Ascending aorta (tissue), 2 donors: ENCODE measurements at regions not wholly inside any gene's neighbourhood (a gene's known extent, or its start where the extent isn't known, plus 50 kb on each side); places are given as distances from the start of the nearest gene placed in this dataset.

ENCODE experiments used
- DNase-seq, 2 donors: peaks; one replicate each; pipeline ENCODE4 v3.0.0-alpha.2; 2019; ENCODE audit warnings: low spot score in 2 of 2
- H3K27ac ChIP-seq, 2 donors: fragments of 200-600 bp; sonication (generic); one replicate each; pipeline ENCODE4 v1.5.1; 2016 to 2017; ENCODE audit warnings: mild to moderate bottlenecking in 1 of 2
- H3K27me3 ChIP-seq: fragments of 200-600 bp; sonication (generic); one replicate; pipeline ENCODE4 v1.5.1; 2017
- H3K36me3 ChIP-seq, 2 donors: fragments of 200-600 bp; sonication (generic); one replicate each; pipeline ENCODE4 v1.5.1; 2016
- H3K4me1 ChIP-seq, 2 donors: fragments of 200-600 bp; sonication (generic); one replicate each; pipeline ENCODE4 v1.5.1; 2016 to 2017; ENCODE audit warnings: mild to moderate bottlenecking in 1 of 2
- H3K4me3 ChIP-seq, 2 donors: fragments of 200-600 bp; sonication (generic); one replicate each; pipeline ENCODE4 v1.5.1; 2016 to 2017; ENCODE audit warnings: mild to moderate bottlenecking in 1 of 2
- H3K9me3 ChIP-seq, 2 donors: fragments of 200-600 bp; sonication (generic); one replicate each; pipeline ENCODE4 v1.5.1; 2016
- CTCF ChIP-seq, 3 experiments: fragments of 200-600 bp in 2 of 3; fragments of 450-650 bp in 1 of 3; sonication (generic) in 2 of 3; IDR thresholded peaks; one replicate each; pipeline ENCODE4 v1.5.1; 2016 to 2019; ENCODE audit warnings: antibody characterized with exemption in 3 of 3, mild to moderate bottlenecking in 1 of 3, moderate library complexity in 1 of 3
- intact Hi-C: fragments of 100-400 bp; cut with DNase I; formaldehyde crosslinking; loops from one replicate; pipeline ENCODE4 v1.15.1; 2023

GRCh38 chr2:144268036-144268678 lies 251.8 kb downstream of the ZEB2 start:
- no peak overlapping the region for H3K4me3 ChIP-seq
- no peaks in the 10 kb centered on the region for H3K36me3 ChIP-seq
- H3K9me3 ChIP-seq: no peaks in the 10 kb centered on the region
- no peak for DNase-seq
- H3K4me1 ChIP-seq: no peaks in the 10 kb centered on the region
- H3K27ac ChIP-seq: no peak overlapping the region
- no peaks in the 10 kb centered on the region for H3K27me3 ChIP-seq
- TF ChIP-seq CTCF (IDR thresholded peaks at IDR 0.05): no peak
- intact Hi-C loops: no loop called here

- H3K27ac ChIP-seq: no peak overlapping the region
- no peak for DNase-seq
- TF ChIP-seq CTCF (IDR thresholded peaks at IDR 0.05): no peak
- no peaks in the 10 kb centered on the region for H3K36me3 ChIP-seq
- no peaks in the 10 kb centered on the region for H3K9me3 ChIP-seq
- no peaks in the 10 kb centered on the region for H3K27me3 ChIP-seq
- intact Hi-C loops: no loop called here
- H3K4me3 ChIP-seq: no peak overlapping the region
- no peaks in the 10 kb centered on the region for H3K4me1 ChIP-seq
Measured at GRCh38 chr2:144267239-144267638, 252.7 kb downstream of the ZEB2 start.

GRCh38 chr2:144265654-144266053 lies 254.3 kb downstream of the ZEB2 start:
- no peak overlapping the region for H3K27ac ChIP-seq
- no peak for TF ChIP-seq CTCF (IDR thresholded peaks at IDR 0.05)
- no peaks in the 10 kb centered on the region for H3K4me1 ChIP-seq
- no peaks in the 10 kb centered on the region for H3K36me3 ChIP-seq
- no peak for DNase-seq
- H3K9me3 ChIP-seq: no peaks in the 10 kb centered on the region
- intact Hi-C loops: no loop called here
- H3K27me3 ChIP-seq: no peaks in the 10 kb centered on the region
- no peak overlapping the region for H3K4me3 ChIP-seq

- Histone ChIP-seq H3K9me3 (peaks cover 6 to 18% of the 10 kb centered on the region in 2 donors), H3K27ac (no peak overlapping the region), H3K4me3 (no peak overlapping the region), H3K4me1 (no peaks in the 10 kb centered on the region), H3K27me3 (no peaks in the 10 kb centered on the region), H3K36me3 (no peaks in the 10 kb centered on the region)
- no peak for TF ChIP-seq CTCF (IDR thresholded peaks at IDR 0.05)
- intact Hi-C loops: no loop called here
- no peak for DNase-seq
Measured at GRCh38 chr2:144261966-144262365, 258.0 kb downstream of the ZEB2 start.

GRCh38 chr2:144261336-144261735 lies 258.6 kb downstream of the ZEB2 start:
- Histone ChIP-seq H3K27ac (no peak overlapping the region), H3K4me3 (no peak overlapping the region), H3K9me3 (peaks cover 6 to 18% of the 10 kb centered on the region in 2 donors), H3K4me1 (no peaks in the 10 kb centered on the region), H3K36me3 (no peaks in the 10 kb centered on the region), H3K27me3 (no peaks in the 10 kb centered on the region)
- TF ChIP-seq CTCF (IDR thresholded peaks at IDR 0.05): no peak
- DNase-seq: no peak
- intact Hi-C loops: no loop called here

GRCh38 chr2:144259332-144259731 lies 260.6 kb downstream of the ZEB2 start:
- DNase-seq: no peak
- intact Hi-C loops: no loop called here
- no peak for TF ChIP-seq CTCF (IDR thresholded peaks at IDR 0.05)

More at GRCh38 chr2:144259332-144259731, 260.6 kb downstream of the ZEB2 start:
- Histone ChIP-seq H3K4me1 (no peaks in the 10 kb centered on the region), H3K4me3 (no peak overlapping the region), H3K36me3 (no peaks in the 10 kb centered on the region), H3K9me3 (peaks cover 6 to 22% of the 10 kb centered on the region in 2 donors), H3K27ac (no peak overlapping the region), H3K27me3 (no peaks in the 10 kb centered on the region)
